NCI-H345 (cell line): ENCODE measurements at regions not wholly inside any gene's neighbourhood (a gene's known extent, or its start where the extent isn't known, plus 50 kb on each side); places are given as distances from the start of the nearest gene placed in this dataset.
A peak's percentile ranks its signal among the peaks of the same experiment; 100 is the strongest.

Experiments
- DNase-seq: peaks from one replicate; lab custom pipeline; 2025; lab: John Stamatoyannopoulos, UW

- DNase-seq, result peak; percentile 64
Observed at GRCh38 chr9:3732077-3733038, 206.6 kb upstream of the RFX3 start.

- DNase-seq, result no peak
Observed at GRCh38 chr9:3730511-3730922, 204.7 kb upstream of the RFX3 start.

- no peak for DNase-seq
Observed at GRCh38 chr9:3721096-3721495, 195.3 kb upstream of the RFX3 start.

- DNase-seq, result no peak
Observed at GRCh38 chr9:3719286-3719685, 193.5 kb upstream of the RFX3 start.

GRCh38 chr9:3716415-3716814 lies 190.6 kb upstream of the RFX3 start:
- no peak for DNase-seq

- peak; percentile 67 for DNase-seq
Observed at GRCh38 chr9:3708751-3709150, 182.9 kb upstream of the RFX3 start.

- no peak for DNase-seq
Observed at GRCh38 chr9:3704890-3705289, 179.1 kb upstream of the RFX3 start.

- DNase-seq, result no peak
Observed at GRCh38 chr9:3700772-3701171, 175.0 kb upstream of the RFX3 start.

- no peak for DNase-seq
Observed at GRCh38 chr9:3699883-3700282, 174.1 kb upstream of the RFX3 start.

GRCh38 chr9:3698531-3698930 lies 172.7 kb upstream of the RFX3 start:
- no peak for DNase-seq

- DNase-seq, result peak; percentile 22
Observed at GRCh38 chr9:3698076-3698475, 172.3 kb upstream of the RFX3 start.

GRCh38 chr9:3696368-3696767 lies 170.6 kb upstream of the RFX3 start:
- no peak for DNase-seq

- no peak for DNase-seq
Observed at GRCh38 chr9:3692606-3693005, 166.8 kb upstream of the RFX3 start.

- no peak for DNase-seq
Observed at GRCh38 chr9:3689555-3689954, 163.8 kb upstream of the RFX3 start.

- no peak for DNase-seq
Observed at GRCh38 chr9:3687145-3687544, 161.3 kb upstream of the RFX3 start.

- no peak for DNase-seq
Observed at GRCh38 chr9:3682186-3682585, 156.4 kb upstream of the RFX3 start.

- DNase-seq, result no peak
Observed at GRCh38 chr9:3677541-3677940, 151.7 kb upstream of the RFX3 start.

- no peak for DNase-seq
Observed at GRCh38 chr9:3676766-3677165, 151.0 kb upstream of the RFX3 start.

GRCh38 chr9:3675946-3676345 lies 150.1 kb upstream of the RFX3 start:
- DNase-seq, result no peak

GRCh38 chr9:3674561-3674960 lies 148.8 kb upstream of the RFX3 start:
- DNase-seq, result no peak

GRCh38 chr9:3672399-3672798 lies 146.6 kb upstream of the RFX3 start:
- DNase-seq, result no peak

GRCh38 chr9:3664044-3664443 lies 138.2 kb upstream of the RFX3 start:
- DNase-seq, result no peak

GRCh38 chr9:3662671-3663070 lies 136.9 kb upstream of the RFX3 start:
- no peak for DNase-seq

GRCh38 chr9:3660936-3661335 lies 135.1 kb upstream of the RFX3 start:
- DNase-seq, result no peak
